Astrocyte (in vitro differentiated cells and primary cell): ENCODE measurements at regions not wholly inside any gene's neighbourhood (a gene's known extent, or its start where the extent isn't known, plus 50 kb on each side); places are given as distances from the start of the nearest gene placed in this dataset.

ENCODE experiments used
- DNase-seq: peaks from one replicate; pipeline ENCODE4 v3.0.0-alpha.2; 2010; ENCODE audit warnings: low read depth
- FAIRE-seq: peaks from 2 replicates; lab custom pipeline; 2011; peaks lifted over from hg19 to GRCh38; lab: Jason Lieb, UNC
- H2AFZ ChIP-seq: 2 replicates; pipeline ENCODE4 v1.6.0; 2012; ENCODE audit warnings: low read depth, low read length, inconsistent platforms
- H3K27ac ChIP-seq: 2 replicates; pipeline ENCODE4 v1.5.1; 2011; ENCODE audit warnings: low read depth, low read length, inconsistent platforms
- H3K27me3 ChIP-seq: 2 replicates; pipeline ENCODE4 v1.6.0; 2011; ENCODE audit warnings: low read length, inconsistent platforms; ENCODE audit not compliant: insufficient read depth
- H3K36me3 ChIP-seq: 2 replicates; pipeline ENCODE4 v1.5.1; 2011; ENCODE audit warnings: low read length, inconsistent platforms; ENCODE audit not compliant: insufficient read depth
- H3K4me1 ChIP-seq: 2 replicates; pipeline ENCODE4 v1.5.1; 2011; ENCODE audit warnings: low read length, inconsistent platforms; ENCODE audit not compliant: insufficient read depth
- H3K4me2 ChIP-seq: 2 replicates; pipeline ENCODE4 v1.6.0; 2012; ENCODE audit warnings: low read length, inconsistent platforms
- H3K4me3 ChIP-seq: 2 replicates; pipeline ENCODE4 v1.5.1; 2011; ENCODE audit warnings: low read depth, mild to moderate bottlenecking, low read length, inconsistent platforms; ENCODE audit not compliant: insufficient read depth
- H3K79me2 ChIP-seq: 2 replicates; pipeline ENCODE4 v1.6.0; 2012; ENCODE audit warnings: mild to moderate bottlenecking, low read length, inconsistent platforms; ENCODE audit not compliant: insufficient read depth
- H3K9ac ChIP-seq: 2 replicates; pipeline ENCODE4 v1.6.0; 2012; ENCODE audit warnings: mild to moderate bottlenecking, low read length, inconsistent platforms
- H3K9me3 ChIP-seq: 2 replicates; pipeline ENCODE4 v1.5.1; 2012; ENCODE audit warnings: low read depth, mild to moderate bottlenecking, low read length, inconsistent platforms; ENCODE audit not compliant: insufficient read depth
- H4K20me1 ChIP-seq: 2 replicates; pipeline ENCODE4 v1.6.0; 2012; ENCODE audit warnings: low read length, inconsistent platforms; ENCODE audit not compliant: insufficient read depth
- H3K27ac Mint-ChIP-seq: one replicate; pipeline ENCODE4 v1.8.0; 2021; ENCODE audit warnings: mild to moderate bottlenecking, mixed read lengths; ENCODE audit not compliant: unreplicated experiment
- H3K27me3 Mint-ChIP-seq: one replicate; pipeline ENCODE4 v1.8.0; 2021; ENCODE audit warnings: low read depth, mixed read lengths; ENCODE audit not compliant: unreplicated experiment
- H3K36me3 Mint-ChIP-seq: one replicate; pipeline ENCODE4 v1.8.0; 2021; ENCODE audit warnings: low read depth, mixed read lengths; ENCODE audit not compliant: unreplicated experiment
- H3K4me1 Mint-ChIP-seq: one replicate; pipeline ENCODE4 v1.8.0; 2021; ENCODE audit warnings: low read depth, mixed read lengths; ENCODE audit not compliant: unreplicated experiment
- H3K4me3 Mint-ChIP-seq: one replicate; pipeline ENCODE4 v1.8.0; 2021; ENCODE audit warnings: mild to moderate bottlenecking, moderate library complexity, mixed read lengths; ENCODE audit not compliant: unreplicated experiment
- H3K9me3 Mint-ChIP-seq: one replicate; pipeline ENCODE4 v1.8.0; 2021; ENCODE audit warnings: mild to moderate bottlenecking, mixed read lengths; ENCODE audit not compliant: unreplicated experiment
- CTCF ChIP-seq: IDR thresholded peaks from 2 replicates; pipeline ENCODE4 v1.5.1; 2011; ENCODE audit warnings: low read depth, mild to moderate bottlenecking, inconsistent platforms, low read length, moderate library complexity; ENCODE audit not compliant: insufficient read depth
- EZH2 ChIP-seq: IDR thresholded peaks from 2 replicates; pipeline ENCODE4 v1.6.1; 2012; ENCODE audit warnings: mild to moderate bottlenecking, low read length, inconsistent platforms; ENCODE audit not compliant: insufficient read depth

DNA sequence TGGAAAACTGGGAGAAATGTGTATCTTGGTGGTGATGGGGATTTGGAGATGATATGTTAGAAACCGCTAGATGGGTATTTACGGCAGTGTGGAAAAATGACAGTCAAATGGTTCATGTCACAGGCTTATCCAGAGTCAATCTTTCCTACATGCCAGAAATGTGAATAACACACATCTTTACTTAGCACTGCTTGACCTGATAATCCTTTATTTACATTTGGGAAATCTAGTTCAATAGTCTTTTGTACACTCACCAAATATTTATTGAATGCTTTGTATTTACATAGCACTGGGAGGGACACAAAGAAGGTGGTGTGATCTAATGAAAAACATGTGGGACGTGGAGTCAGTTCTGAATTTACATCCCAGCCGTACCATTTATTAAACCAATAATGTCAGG is 208.2 kb downstream of the DIO2 start:
- Mint-ChIP-seq H3K4me1 (peaks cover 1% of the 10 kb centered on the region), H3K27ac (no peak overlapping the region), H3K4me3 (no peak overlapping the region), H3K9me3 (no peaks in the 10 kb centered on the region), H3K36me3 (no peaks in the 10 kb centered on the region), H3K27me3 (no peaks in the 10 kb centered on the region)
- peak; percentile 19 for DNase-seq
- Histone ChIP-seq H3K4me2 (no peak overlapping the region), H3K4me3 (no peak overlapping the region), H3K36me3 (no peaks in the 10 kb centered on the region), H3K79me2 (no peaks in the 10 kb centered on the region), H3K27me3 (no peaks in the 10 kb centered on the region), H3K9me3 (no peaks in the 10 kb centered on the region), H4K20me1 (no peaks in the 10 kb centered on the region), H3K9ac (no peak overlapping the region), H3K27ac (no peak overlapping the region), H3K4me1 (no peaks in the 10 kb centered on the region), H2AFZ (no peak overlapping the region)
- TF ChIP-seq CTCF (no peak), EZH2 (no peak)
- FAIRE-seq, result no peak

- Mint-ChIP-seq H3K9me3 (no peaks in the 10 kb centered on the region), H3K4me3 (no peak overlapping the region), H3K27ac (no peak overlapping the region), H3K36me3 (no peaks in the 10 kb centered on the region), H3K27me3 (peaks cover 10% of the 10 kb centered on the region), H3K4me1 (peaks cover 4% of the 10 kb centered on the region)
- Histone ChIP-seq H4K20me1 (no peaks in the 10 kb centered on the region), H3K27me3 (no peaks in the 10 kb centered on the region), H3K27ac (no peak overlapping the region), H3K79me2 (no peaks in the 10 kb centered on the region), H3K4me3 (no peak overlapping the region), H3K9ac (no peak overlapping the region), H3K9me3 (no peaks in the 10 kb centered on the region), H3K4me1 (no peaks in the 10 kb centered on the region), H3K36me3 (no peaks in the 10 kb centered on the region), H2AFZ (no peak overlapping the region), H3K4me2 (no peak overlapping the region)
- no peak for TF ChIP-seq CTCF
- no peak for TF ChIP-seq EZH2
- DNase-seq (no peak), FAIRE-seq (no peak)
These were observed 213.6 kb downstream of the DIO2 start for GRCh38 chr14:79997509-79998208.

DNA sequence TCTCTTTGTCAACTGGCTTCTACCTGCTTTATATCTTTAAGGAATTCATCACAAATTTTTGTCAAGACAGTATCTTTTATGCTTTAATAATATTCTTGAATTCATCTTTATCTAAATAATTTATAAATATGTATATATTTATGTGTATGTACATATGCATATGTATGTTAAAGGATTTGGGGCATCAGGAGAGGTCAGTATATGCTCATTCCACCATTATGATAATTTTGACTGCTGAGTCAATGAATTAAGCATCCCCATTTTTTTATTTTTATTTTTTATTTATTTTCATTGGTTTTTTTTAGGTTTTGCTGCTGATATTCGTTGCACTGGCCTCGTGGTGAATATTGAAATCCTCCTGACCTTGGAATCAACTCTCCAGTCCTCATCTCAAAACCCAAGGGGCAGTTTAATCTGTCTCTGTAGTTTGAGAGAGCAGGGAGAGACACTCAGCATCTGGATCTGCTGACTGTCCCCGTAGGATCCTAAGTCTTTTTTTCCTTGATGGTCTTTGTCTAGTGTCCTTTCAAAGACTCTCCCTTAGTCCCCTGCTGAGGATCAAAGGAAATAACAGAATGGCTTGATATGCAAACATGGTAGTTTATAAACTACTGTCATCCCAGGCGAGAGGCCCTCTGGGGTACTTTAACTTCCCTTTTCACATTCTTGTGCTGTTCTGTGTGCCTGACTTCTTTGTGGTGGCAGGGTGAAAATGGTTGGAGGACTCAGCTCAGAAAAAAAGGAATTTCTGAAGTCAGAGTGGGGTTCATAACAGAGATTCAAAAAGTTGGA is 218.7 kb downstream of the DIO2 start:
- Histone ChIP-seq H3K9ac (no peak overlapping the region), H3K79me2 (no peaks in the 10 kb centered on the region), H3K4me2 (no peak overlapping the region), H3K4me3 (no peak overlapping the region), H3K36me3 (no peaks in the 10 kb centered on the region), H3K4me1 (no peaks in the 10 kb centered on the region), H4K20me1 (no peaks in the 10 kb centered on the region), H3K9me3 (no peaks in the 10 kb centered on the region), H3K27me3 (no peaks in the 10 kb centered on the region), H3K27ac (no peak overlapping the region), H2AFZ (no peak overlapping the region)
- Mint-ChIP-seq H3K9me3 (no peaks in the 10 kb centered on the region), H3K27me3 (peaks cover 10% of the 10 kb centered on the region), H3K4me1 (peaks cover 3% of the 10 kb centered on the region), H3K36me3 (no peaks in the 10 kb centered on the region), H3K27ac (no peak overlapping the region), H3K4me3 (no peak overlapping the region)
- DNase-seq (no peak), FAIRE-seq (no peak)
- TF ChIP-seq EZH2 (no peak), CTCF (no peak)
